Esophagus squamous epithelium (tissue), 5 donors: ENCODE measurements at regions not wholly inside any gene's neighbourhood (a gene's known extent, or its start where the extent isn't known, plus 50 kb on each side); places are given as distances from the start of the nearest gene placed in this dataset.

Experiments used
- DNase-seq: peaks from one replicate; lab custom pipeline; 2025; lab: John Stamatoyannopoulos, UW
- H3K27ac ChIP-seq, 4 donors: fragments of 200-600 bp; sonication (generic); one replicate each; pipeline ENCODE4 v1.5.1; 2016 to 2019; ENCODE audit warnings: mild to moderate bottlenecking in 1 of 4
- H3K27me3 ChIP-seq, 4 donors: fragments of 200-600 bp; sonication (generic); 1 replicate in 3 of 4; 2 replicates in 1 of 4; pipeline versions ENCODE4 v1.5.1 to v1.6.0; 2017 to 2021; ENCODE audit warnings: antibody characterized with exemption in 1 of 4
- H3K36me3 ChIP-seq, 3 donors: fragments of 200-600 bp; sonication (generic); one replicate each; pipeline ENCODE4 v1.5.1; 2016 to 2019
- H3K4me1 ChIP-seq, 3 donors: fragments of 200-600 bp; sonication (generic); one replicate each; pipeline ENCODE4 v1.5.1; 2017 to 2019
- H3K4me3 ChIP-seq, 4 donors: fragments of 200-600 bp; sonication (generic); 1 replicate in 3 of 4; 2 replicates in 1 of 4; pipeline ENCODE4 v1.5.1; 2016 to 2019; ENCODE audit warnings: mild to moderate bottlenecking in 2 of 4, moderate library complexity in 1 of 4
- H3K9me3 ChIP-seq, 3 donors: fragments of 200-600 bp; sonication (generic); one replicate each; pipeline ENCODE4 v1.5.1; 2016 to 2019
- POLR2A ChIP-seq, 4 donors: fragments of 450-650 bp; IDR thresholded peaks; one replicate each; pipeline ENCODE4 v1.6.1; 2017; ENCODE audit warnings: antibody characterized with exemption in 4 of 4, mild to moderate bottlenecking in 4 of 4, moderate library complexity in 3 of 4
- WGBS, 2 donors: methylation state at CpG; one replicate each; pipeline ENCODE4 v1.1.5; 2018; 5-methylcytosine and 5-hydroxymethylcytosine counted together
- intact Hi-C: fragments of 100-400 bp; cut with DNase I; formaldehyde crosslinking; loops from one replicate; pipeline ENCODE4 v1.15.0; 2022
- TF ChIP-seq, protein P1 (sequence below), 6 experiments: fragments of 450-650 bp in 4 of 6; fragments of 200-600 bp in 2 of 6; sonication (generic) in 2 of 6; IDR thresholded peaks; one replicate each; pipeline ENCODE4 v1.5.1; 2016 to 2019; ENCODE audit warnings: antibody characterized with exemption in 6 of 6, mild to moderate bottlenecking in 4 of 6, moderate library complexity in 4 of 6
- donor health status: DM: yes; HTN: yes; CAD: no.

DNA sequence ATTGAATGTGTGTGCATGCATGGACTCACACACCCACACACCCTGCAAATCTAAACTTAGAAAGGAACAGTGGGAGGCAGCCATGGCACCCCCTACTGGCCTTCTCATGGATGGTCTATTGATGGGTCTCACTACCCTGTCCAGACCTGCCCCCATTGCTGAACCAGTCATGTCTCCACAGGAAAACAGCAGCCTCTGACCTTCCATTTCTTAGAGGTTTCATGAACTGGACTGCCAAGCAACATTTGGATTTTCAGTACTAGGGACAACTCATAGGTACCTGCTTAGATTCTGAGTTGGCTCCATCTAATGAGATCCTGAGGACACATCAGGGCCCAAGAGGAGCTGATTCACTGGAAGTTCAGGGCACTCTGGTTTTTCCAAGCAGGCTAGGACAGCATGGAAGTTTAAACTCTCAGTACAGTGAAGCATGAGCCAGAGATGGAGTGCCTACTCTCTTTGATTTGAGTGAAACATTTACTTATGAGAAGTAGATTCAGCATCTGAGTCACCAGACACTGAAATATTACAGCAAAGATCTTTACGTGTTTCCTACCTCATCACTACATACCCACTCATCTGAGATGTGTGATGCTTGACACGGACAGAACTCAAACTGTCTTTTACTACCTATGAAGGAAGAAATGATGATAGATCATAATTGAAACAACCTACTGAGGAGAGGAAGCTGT is 98.9 kb upstream of the PLEKHG7 start:
- Histone ChIP-seq H3K27ac (peak overlapping the region in 1 of 4 donors; percentile 14), H3K9me3 (peaks cover 0 to 12% (median 3%) of the 10 kb centered on the region in 3 donors), H3K36me3 (no peaks in the 10 kb centered on the region), H3K27me3 (no peaks in the 10 kb centered on the region), H3K4me3 (no peak overlapping the region), H3K4me1 (peaks cover 0 to 10% (median 3%) of the 10 kb centered on the region in 3 donors)
- no peak for TF ChIP-seq POLR2A (IDR thresholded peaks at IDR 0.05)
- TF ChIP-seq, protein P1, sequence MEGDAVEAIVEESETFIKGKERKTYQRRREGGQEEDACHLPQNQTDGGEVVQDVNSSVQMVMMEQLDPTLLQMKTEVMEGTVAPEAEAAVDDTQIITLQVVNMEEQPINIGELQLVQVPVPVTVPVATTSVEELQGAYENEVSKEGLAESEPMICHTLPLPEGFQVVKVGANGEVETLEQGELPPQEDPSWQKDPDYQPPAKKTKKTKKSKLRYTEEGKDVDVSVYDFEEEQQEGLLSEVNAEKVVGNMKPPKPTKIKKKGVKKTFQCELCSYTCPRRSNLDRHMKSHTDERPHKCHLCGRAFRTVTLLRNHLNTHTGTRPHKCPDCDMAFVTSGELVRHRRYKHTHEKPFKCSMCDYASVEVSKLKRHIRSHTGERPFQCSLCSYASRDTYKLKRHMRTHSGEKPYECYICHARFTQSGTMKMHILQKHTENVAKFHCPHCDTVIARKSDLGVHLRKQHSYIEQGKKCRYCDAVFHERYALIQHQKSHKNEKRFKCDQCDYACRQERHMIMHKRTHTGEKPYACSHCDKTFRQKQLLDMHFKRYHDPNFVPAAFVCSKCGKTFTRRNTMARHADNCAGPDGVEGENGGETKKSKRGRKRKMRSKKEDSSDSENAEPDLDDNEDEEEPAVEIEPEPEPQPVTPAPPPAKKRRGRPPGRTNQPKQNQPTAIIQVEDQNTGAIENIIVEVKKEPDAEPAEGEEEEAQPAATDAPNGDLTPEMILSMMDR (IDR thresholded peaks at IDR 0.05): no peak
- DNase-seq: no peak
- WGBS, 2 donors: 67 to 81% methylated on average over 2 of the region's 2 CpGs
- intact Hi-C loops: no loop called here

DNA sequence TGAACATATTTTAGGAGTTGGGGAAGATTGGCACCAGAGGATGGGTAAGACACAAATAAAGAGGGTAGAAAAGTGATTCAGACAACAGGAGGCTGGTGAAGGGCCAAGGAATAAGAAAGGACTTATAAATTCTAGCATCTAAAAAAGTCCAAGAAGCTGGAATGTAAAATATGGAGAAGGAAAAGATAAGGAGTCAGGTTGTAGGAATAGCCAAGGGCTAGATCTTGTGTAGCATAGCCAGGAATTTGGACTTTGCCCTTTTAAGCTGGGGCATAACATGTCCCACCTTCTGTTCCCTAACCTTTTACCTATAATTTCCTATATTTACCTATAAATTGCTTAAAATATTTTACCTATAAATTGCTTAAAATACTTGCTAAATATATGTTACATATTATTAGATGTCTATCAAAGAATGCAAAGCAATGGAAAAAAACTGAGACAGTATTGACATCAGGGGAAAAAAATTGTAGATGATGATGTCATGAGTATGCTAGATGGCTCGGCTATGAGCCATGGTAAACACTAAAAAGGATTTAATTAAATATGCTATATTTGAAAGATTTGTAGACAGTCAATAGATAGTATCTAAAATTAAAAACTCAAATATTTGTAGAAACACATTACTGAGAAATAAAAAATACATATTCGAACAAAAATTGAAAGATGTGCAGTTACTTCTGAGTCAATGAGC is 99.7 kb upstream of the PLEKHG7 start:
- Histone ChIP-seq H3K27me3 (no peaks in the 10 kb centered on the region), H3K9me3 (peaks cover 0 to 12% (median 3%) of the 10 kb centered on the region in 3 donors), H3K36me3 (no peaks in the 10 kb centered on the region), H3K4me1 (peaks cover 0 to 6% (median 3%) of the 10 kb centered on the region in 3 donors), H3K4me3 (no peak overlapping the region), H3K27ac (peak overlapping the region in 1 of 4 donors; percentile 23)
- TF ChIP-seq, protein P1 (IDR thresholded peaks at IDR 0.05): no peak
- TF ChIP-seq POLR2A (IDR thresholded peaks at IDR 0.05): no peak
- intact Hi-C loops: no loop called here
- no peak for DNase-seq
- WGBS, 2 donors: 82 to 85% methylated on average over 2 of the region's 2 CpGs

DNA sequence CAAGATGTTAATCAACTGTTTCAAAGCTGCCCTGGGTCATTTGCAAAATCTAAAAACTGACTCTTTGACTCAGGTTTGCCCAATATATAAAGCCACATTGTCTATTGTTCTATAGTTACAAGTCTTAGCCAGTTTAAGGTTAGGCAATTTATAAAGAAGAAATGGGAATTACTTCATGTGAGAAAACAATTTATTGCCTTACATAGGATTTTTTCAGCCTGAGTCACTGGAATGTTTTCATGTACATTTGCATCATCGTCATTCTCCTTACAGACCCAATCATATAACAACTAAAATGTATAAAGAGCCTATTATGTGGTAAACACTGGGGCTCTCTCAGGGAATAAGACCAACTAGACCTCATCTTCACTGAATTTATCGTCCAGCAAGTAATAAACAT is 100.3 kb upstream of the PLEKHG7 start:
- H3K27ac ChIP-seq: peak overlapping the region in 1 of 4 donors; percentile 23
- no peaks in the 10 kb centered on the region for H3K27me3 ChIP-seq
- no peak for DNase-seq
- H3K36me3 ChIP-seq: no peaks in the 10 kb centered on the region
- WGBS, 2 donors: 48 to 50% methylated on average over 2 of the region's 2 CpGs
- H3K4me3 ChIP-seq: no peak overlapping the region
- no peak for TF ChIP-seq POLR2A (IDR thresholded peaks at IDR 0.05)
- TF ChIP-seq, protein P1 (IDR thresholded peaks at IDR 0.05): no peak
- intact Hi-C loops: no loop called here
- peaks cover 0 to 9% (median 3%) of the 10 kb centered on the region in 3 donors for H3K4me1 ChIP-seq
- peaks cover 0 to 12% (median 3%) of the 10 kb centered on the region in 3 donors for H3K9me3 ChIP-seq

DNA sequence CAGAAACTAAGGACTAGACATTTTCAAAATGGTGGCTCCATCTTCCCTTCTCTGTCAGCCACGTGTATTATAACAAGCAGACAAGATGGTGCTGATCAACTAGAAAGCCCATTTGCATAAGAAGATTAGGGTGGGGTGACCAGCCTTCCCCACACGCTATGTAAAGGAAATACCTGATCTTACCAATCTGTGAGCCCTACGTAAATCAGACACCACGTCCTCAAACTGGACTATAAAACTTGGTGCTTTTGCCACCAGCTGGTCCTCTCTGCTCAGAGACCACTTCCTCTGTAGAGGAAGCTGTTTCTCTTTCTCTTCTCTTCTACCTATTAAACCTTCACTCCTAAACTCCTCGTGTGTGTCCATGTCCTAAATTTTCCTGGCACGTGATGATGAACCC is 101.1 kb upstream of the PLEKHG7 start:
- 71 to 85% methylated on average over 6 of the region's 6 CpGs for WGBS, 2 donors
- no peaks in the 10 kb centered on the region for H3K27me3 ChIP-seq
- H3K36me3 ChIP-seq: no peaks in the 10 kb centered on the region
- H3K9me3 ChIP-seq: peaks cover 0 to 12% (median 3%) of the 10 kb centered on the region in 3 donors
- H3K4me3 ChIP-seq: no peak overlapping the region
- TF ChIP-seq, protein P1 (IDR thresholded peaks at IDR 0.05): no peak
- TF ChIP-seq POLR2A (IDR thresholded peaks at IDR 0.05): no peak
- DNase-seq: no peak
- H3K27ac ChIP-seq: no peak overlapping the region
- H3K4me1 ChIP-seq: peaks cover 0 to 13% (median 3%) of the 10 kb centered on the region in 3 donors
- intact Hi-C loops: no loop called here

- intact Hi-C loops: no loop called here
- DNase-seq: no peak
- Histone ChIP-seq H3K4me3 (no peak overlapping the region), H3K27me3 (no peaks in the 10 kb centered on the region), H3K36me3 (no peaks in the 10 kb centered on the region), H3K4me1 (peaks cover 0 to 18% (median 3%) of the 10 kb centered on the region in 3 donors), H3K27ac (no peak overlapping the region), H3K9me3 (peaks cover 0 to 12% (median 3%) of the 10 kb centered on the region in 3 donors)
- no peak for TF ChIP-seq POLR2A (IDR thresholded peaks at IDR 0.05)
- TF ChIP-seq, protein P1 (IDR thresholded peaks at IDR 0.05): no peak
Observed at GRCh38 chr12:92601176-92601575, 101.6 kb upstream of the PLEKHG7 start.
